ENCODE measurements at regions not wholly inside any gene's neighbourhood (a gene's known extent, or its start where the extent isn't known, plus 50 kb on each side); places are given as distances from the start of the nearest gene placed in this dataset.

- no peak for TF ChIP-seq RAD21 (IDR thresholded peaks at IDR 0.05; ENCODE audit: low read depth)
- TF ChIP-seq ZNF274 (IDR thresholded peaks at IDR 0.05; ENCODE audit: low read depth, low read length), result no peak
- no peak for TF ChIP-seq REST (IDR thresholded peaks at IDR 0.05; ENCODE audit: low read depth)
- TF ChIP-seq YY1 (IDR thresholded peaks at IDR 0.05; ENCODE audit: extremely low read depth, insufficient replicate concordance, low read depth, low read length), result no peak
- TF ChIP-seq ZFX (IDR thresholded peaks at IDR 0.05), result no peak
- TF ChIP-seq POLR2A (IDR thresholded peaks at IDR 0.05; ENCODE audit: borderline replicate concordance, extremely low read depth, insufficient read depth, insufficient read length), result no peak
- no peak for TF ChIP-seq ELF1 (IDR thresholded peaks at IDR 0.05; ENCODE audit: borderline replicate concordance, low read depth)
- no peak for TF ChIP-seq POLR2AphosphoS5 (IDR thresholded peaks at IDR 0.05; ENCODE audit: low read depth, low read length)
- TF ChIP-seq CBX3 (IDR thresholded peaks at IDR 0.05; ENCODE audit: low read depth), result no peak
Observed at GRCh38 chr10:107398115-107398514, 233.6 kb upstream of the SORCS1 start (continued).

- Histone ChIP-seq H3K4me1 (ENCODE audit: control insufficient read depth in 1 of 2, insufficient read depth in 2 of 2, low read length in 2 of 2) (no peaks in the 10 kb centered on the region), H3K79me2 (ENCODE audit: insufficient read depth, low read length) (no peaks in the 10 kb centered on the region), H3K4me2 (ENCODE audit: low read length) (no peak overlapping the region), H3K9ac (ENCODE audit: low read length) (no peak overlapping the region), H3K27ac (ENCODE audit: low read depth, low read length) (no peak overlapping the region), H4K20me1 (ENCODE audit: insufficient read depth) (no peaks in the 10 kb centered on the region), H3K9me3 (ENCODE audit: control insufficient read depth in 1 of 2, insufficient read depth in 1 of 2, low read depth in 1 of 2, low read length in 2 of 2) (peaks cover 29 to 54% of the 10 kb centered on the region in 2 experiments; a peak in 3 of 4 replicates), H3K4me3 (replicated peaks in 1 of 2; ENCODE audit: low read depth in 1 of 2, low read length in 2 of 2) (no peak overlapping the region), H3K36me3 (ENCODE audit: control insufficient read depth in 1 of 2, insufficient read depth in 2 of 2, low read length in 2 of 2) (no peaks in the 10 kb centered on the region), H2AFZ (ENCODE audit: low read depth, low read length, poor library complexity, severe bottlenecking) (no peak overlapping the region), H3K9me2 (ENCODE audit: insufficient read depth) (no peaks in the 10 kb centered on the region), H3K27me3 (ENCODE audit: insufficient read depth, low read length) (no peaks in the 10 kb centered on the region)
- intact Hi-C loops (cut with micrococcal nuclease), result no loop called here
- ChIA-PET POLR2A (no interaction called here), CTCF (no interaction called here), RAD21 (ENCODE audit: low non-redundant PET in 1 of 2, low total read pairs in 2 of 2, uncharacterized antibody in 2 of 2, unreplicated experiment in 2 of 2) (no interaction called here)
- DNase-seq (ENCODE audit: low read depth, low spot score), result no peak
- no peak for ATAC-seq
- BruUV-seq (replicated peaks), result no TSS peak
- TF ChIP-seq POLR2AphosphoS5 (IDR thresholded peaks at IDR 0.05; ENCODE audit: low read depth, low read length) (no peak), SIN3A (IDR thresholded peaks at IDR 0.05; ENCODE audit: low read depth) (no peak), CTCF (IDR thresholded peaks at IDR 0.05 in 2 of 3, conservative IDR thresholded peaks at IDR 0.05 in 1 of 3; ENCODE audit: borderline replicate concordance in 1 of 3, insufficient read depth in 1 of 3, low read depth in 2 of 3, low read length in 2 of 3) (no peak), JUND (IDR thresholded peaks at IDR 0.05) (no peak), ZNF274 (IDR thresholded peaks at IDR 0.05; ENCODE audit: low read depth, low read length) (no peak), TCF7L2 (IDR thresholded peaks at IDR 0.05; ENCODE audit: borderline replicate concordance, extremely low read depth, insufficient read depth, insufficient read length) (no peak), EGR1 (IDR thresholded peaks at IDR 0.05; ENCODE audit: low read depth) (no peak), YY1 (IDR thresholded peaks at IDR 0.05; ENCODE audit: extremely low read depth, insufficient replicate concordance, low read depth, low read length) (no peak), REST (IDR thresholded peaks at IDR 0.05; ENCODE audit: low read depth) (no peak), EZH2phosphoT487 (IDR thresholded peaks at IDR 0.05; ENCODE audit: borderline replicate concordance) (no peak)
Observed at GRCh38 chr10:107391901-107392300, 227.4 kb upstream of the SORCS1 start.

Data from HCT116 (cell line).